ENCODE measurements at regions not wholly inside any gene's neighbourhood (a gene's known extent, or its start where the extent isn't known, plus 50 kb on each side); places are given as distances from the start of the nearest gene placed in this dataset.

- no peak for TF ChIP-seq CTCF (IDR thresholded peaks at IDR 0.05)
- no peak for TF ChIP-seq POLR2A (IDR thresholded peaks at IDR 0.05)
- TF ChIP-seq POLR2AphosphoS5 (IDR thresholded peaks at IDR 0.05), result no peak
Measured at GRCh38 chr20:52500157-52500556, 308.6 kb upstream of the ZFP64 start.
